Endothelial cell of umbilical vein (primary cell): ENCODE measurements at regions not wholly inside any gene's neighbourhood (a gene's known extent, or its start where the extent isn't known, plus 50 kb on each side); places are given as distances from the start of the nearest gene placed in this dataset.

ENCODE experiments used
- BruUV-seq: library from RNA; stranded (reverse); fragments of 400-500 nt; replicated peaks from 2 replicates; lab custom pipeline; 2021; lab: Mats Ljungman, UMichigan
- CTCF ChIA-PET: fragments of 300-600, 350-600 bp; sonication (Branson Sonifier 250); formaldehyde crosslinking; loops from one replicate; lab custom pipeline; 2021; ENCODE audit warnings: antibody characterized with exemption, inconsistent platforms; lab: Charles Lee
- POLR2A ChIA-PET: fragments of 300-600, 350-600 bp; sonication (Branson Sonifier 250); formaldehyde crosslinking; loops from one replicate; lab custom pipeline; 2021; ENCODE audit warnings: antibody characterized with exemption, inconsistent platforms; lab: Charles Lee
- DNase-seq: peaks from one replicate; pipeline ENCODE4 v3.0.0-alpha.2; 2011; ENCODE audit warnings: low read depth, low spot score
- FAIRE-seq: peaks from 2 replicates; lab custom pipeline; 2011; peaks lifted over from hg19 to GRCh38; lab: Jason Lieb, UNC
- H2AFZ ChIP-seq: 2 replicates; pipeline ENCODE4 v1.6.0; 2012; ENCODE audit warnings: low read depth, low read length, control low read depth, inconsistent platforms
- H3K27ac ChIP-seq: 2 replicates; pipeline ENCODE4 v1.5.1; 2011; ENCODE audit warnings: low read depth, mild to moderate bottlenecking, control low read depth, low read length, moderate library complexity; ENCODE audit not compliant: insufficient read depth
- H3K27me3 ChIP-seq, 2 experiments: 2 replicates each; pipeline versions ENCODE4 v1.6.0 to v1.6.1; 2011; ENCODE audit warnings: low read length in 2 of 2, mixed read lengths in 1 of 2; ENCODE audit not compliant: control insufficient read depth in 2 of 2, insufficient read depth in 2 of 2
- H3K36me3 ChIP-seq, 2 experiments: 2 replicates in 1 of 2; 3 replicates in 1 of 2; pipeline ENCODE4 v1.5.1; 2011; ENCODE audit warnings: low read length in 2 of 2, mild to moderate bottlenecking in 1 of 2, moderate library complexity in 1 of 2; ENCODE audit not compliant: control insufficient read depth in 2 of 2, insufficient read depth in 2 of 2; ENCODE audit errors: extremely low read depth in 1 of 2
- H3K4me1 ChIP-seq: 3 replicates; pipeline ENCODE4 v1.5.1; 2011; ENCODE audit warnings: mild to moderate bottlenecking, low read length; ENCODE audit not compliant: control insufficient read depth, insufficient read depth; ENCODE audit errors: extremely low read depth
- H3K4me2 ChIP-seq: 2 replicates; pipeline ENCODE4 v1.6.1; 2011; ENCODE audit warnings: low read length, control low read depth, mixed read lengths; ENCODE audit not compliant: insufficient read depth
- H3K4me3 ChIP-seq, 3 experiments: fragments of 200-600 bp in 1 of 3; sonication (generic), shearing (Covaris generic) in 1 of 3; replicated peaks in 1 of 3; 2 replicates each; pipeline ENCODE4 v1.5.1; 2011 to 2016; ENCODE audit warnings: control low read depth in 3 of 3, low read length in 3 of 3, mild to moderate bottlenecking in 2 of 3, inconsistent platforms in 1 of 3, low read depth in 1 of 3, moderate library complexity in 1 of 3; ENCODE audit not compliant: insufficient read depth in 1 of 3
- H3K79me2 ChIP-seq: 2 replicates; pipeline ENCODE4 v1.6.0; 2012; ENCODE audit warnings: low read length, inconsistent platforms; ENCODE audit not compliant: control insufficient read depth, insufficient read depth
- H3K9ac ChIP-seq: replicated peaks from 2 replicates; pipeline ENCODE3; 2011; ENCODE audit warnings: low read length, control low read depth; ENCODE audit not compliant: insufficient read depth; ENCODE audit errors: extremely low read depth
- H3K9me1 ChIP-seq: replicated peaks from 3 replicates; pipeline ENCODE4 v1.6.0; 2011; ENCODE audit warnings: mild to moderate bottlenecking, low read length; ENCODE audit not compliant: control insufficient read depth, insufficient read depth; ENCODE audit errors: extremely low read depth
- H3K9me3 ChIP-seq: replicated peaks from 2 replicates; pipeline ENCODE4 v1.5.1; 2012; ENCODE audit warnings: low read length, inconsistent platforms; ENCODE audit not compliant: control insufficient read depth, insufficient read depth
- H4K20me1 ChIP-seq: replicated peaks from 2 replicates; pipeline ENCODE3; 2011; ENCODE audit warnings: mild to moderate bottlenecking, low read length; ENCODE audit not compliant: control insufficient read depth, insufficient read depth; ENCODE audit errors: extremely low read depth
- CTCF ChIP-seq, 2 donors: IDR thresholded peaks; 1 replicate in 1 of 2; 2 replicates in 1 of 2; pipeline ENCODE4 v1.5.1; 2011; ENCODE audit warnings: low read length in 2 of 2, mild to moderate bottlenecking in 2 of 2, moderate library complexity in 2 of 2, control low read depth in 1 of 2, inconsistent platforms in 1 of 2, low read depth in 1 of 2; ENCODE audit not compliant: insufficient read depth in 1 of 2; ENCODE audit errors: extremely low read depth in 1 of 2
- dilution Hi-C: fragments of 300-500 bp; cut with MboI; formaldehyde crosslinking; loops from one replicate; pipeline ENCODE4 v1.15.0; 2019; ENCODE audit warnings: low sequenced_read_pairs; ENCODE audit not compliant: extremely low pct_ligation_motif_present
- intact Hi-C: fragments of 100-400 bp; cut with micrococcal nuclease; formaldehyde crosslinking; loops from one replicate; pipeline ENCODE4 v1.10.0; 2022

DNA sequence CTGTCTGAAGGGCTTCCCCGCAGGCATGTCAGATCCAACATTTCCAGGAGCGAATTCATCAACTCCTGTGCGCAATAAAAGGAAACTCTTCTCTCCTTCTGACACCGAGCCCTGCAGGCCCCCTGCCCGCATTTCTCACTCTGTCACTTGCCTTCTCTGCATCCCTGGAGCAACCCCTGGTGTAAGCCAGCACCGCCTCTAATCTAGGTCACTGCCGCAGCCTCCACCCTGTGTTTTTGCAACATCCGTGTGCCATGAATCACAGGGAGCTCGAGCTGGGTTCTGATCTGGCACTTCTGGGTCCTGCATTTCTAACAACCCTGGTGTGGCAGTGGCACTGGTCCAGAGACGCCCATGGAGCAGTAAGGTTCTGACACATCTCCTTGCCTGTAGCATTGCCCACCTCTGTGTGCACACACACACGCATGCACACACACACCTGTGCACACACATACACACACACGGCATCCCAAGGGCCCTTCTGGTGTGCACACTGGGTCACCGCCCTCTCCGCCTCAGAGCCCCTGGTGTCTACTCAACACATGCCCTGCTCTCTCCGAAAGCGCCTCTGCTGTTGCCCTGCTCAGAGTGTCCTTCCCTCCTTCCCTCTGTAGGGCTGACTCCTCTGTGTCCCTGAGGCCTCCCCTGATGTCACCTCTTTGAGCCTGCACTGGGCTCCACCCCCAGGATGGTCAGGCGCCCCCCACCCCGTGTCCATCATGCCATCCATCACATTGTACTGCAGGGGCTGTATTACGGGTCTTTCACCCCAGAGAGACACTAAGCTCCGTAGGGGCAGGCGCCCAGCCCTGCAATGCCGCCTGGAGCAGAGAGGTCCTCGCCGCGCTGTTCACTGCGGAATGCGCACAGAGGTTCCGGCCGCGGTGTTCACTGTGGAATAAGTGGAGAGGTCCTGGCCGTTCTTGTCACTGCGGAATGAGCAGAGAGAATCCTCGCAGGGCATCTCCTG, 111.4 kb upstream of the SFSWAP start:
- no peak for FAIRE-seq

More for the DNA sequence above, 111.4 kb upstream of the SFSWAP start:
- Histone ChIP-seq H3K9ac (no peak overlapping the region), H3K27ac (no peak overlapping the region), H3K79me2 (no peaks in the 10 kb centered on the region), H3K4me2 (no peak overlapping the region), H3K9me1 (no peaks in the 10 kb centered on the region), H2AFZ (no peak overlapping the region), H3K27me3 (peaks cover 0 to 2% of the 10 kb centered on the region in 2 experiments), H3K4me1 (no peaks in the 10 kb centered on the region), H3K36me3 (no peaks in the 10 kb centered on the region), H3K4me3 (no peak overlapping the region), H4K20me1 (no peaks in the 10 kb centered on the region), H3K9me3 (no peaks in the 10 kb centered on the region)
- dilution Hi-C loops: no loop called here
- ChIA-PET CTCF (no interaction called here), POLR2A (interaction anchor here (0.6 kb wide), 1 partner anchor 471 kb away, joined by 3 read pairs; no protein-coding TSS in a partner anchor)
- intact Hi-C loops: no loop called here
- no TSS peak for BruUV-seq
- DNase-seq: no peak
- TF ChIP-seq CTCF (IDR thresholded peaks at IDR 0.05; ENCODE audit: extremely low read depth in 1 of 2, insufficient read depth in 1 of 2, low read depth in 1 of 2, low read length in 2 of 2): no peak
